ENCODE measurements at regions not wholly inside any gene's neighbourhood (a gene's known extent, or its start where the extent isn't known, plus 50 kb on each side); places are given as distances from the start of the nearest gene placed in this dataset.

DNA sequence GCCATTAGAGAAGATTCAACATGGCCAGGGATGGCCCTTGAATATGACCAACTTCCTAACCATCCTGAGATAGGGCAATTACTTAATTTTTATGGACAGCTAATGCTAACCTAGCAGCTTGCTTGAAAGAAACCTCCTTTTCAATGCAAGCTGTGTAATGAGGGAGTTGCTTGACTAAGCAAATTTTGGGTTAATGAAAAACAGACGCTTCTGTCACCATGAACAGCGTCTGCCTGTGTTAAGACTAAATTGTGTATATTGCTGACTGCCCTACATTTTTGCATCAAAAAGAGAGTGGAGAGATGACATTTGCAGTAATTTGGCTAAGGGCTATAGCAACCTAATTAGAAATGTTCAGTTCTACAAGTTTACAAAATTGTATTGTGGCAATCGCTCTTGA is 319.2 kb upstream of the LRATD1 start:
- ATAC-seq (no peak), DNase-seq (ENCODE audit: low read depth in 1 of 2, low spot score in 1 of 2) (no peak), FAIRE-seq (no peak)
- no peak overlapping the region for H3K4me2 ChIP-seq
- CTCF ChIA-PET, result no interaction called here
- H3K4me3 ChIP-seq, result no peak overlapping the region
- 3% methylated on average over 3 of the region's 3 CpGs for WGBS (ENCODE audit: missing lambda C conversion rate)
- no peak overlapping the region for H3K27ac ChIP-seq
- no peaks in the 10 kb centered on the region for H3K4me1 ChIP-seq
- POLR2A ChIA-PET, result no interaction called here
- TF ChIP-seq PBX3 (IDR thresholded peaks at IDR 0.05) (no peak), HOXA7 (CRISPR knock-in tag; IDR thresholded peaks at IDR 0.05) (no peak), ZNF302 (CRISPR knock-in tag; IDR thresholded peaks at IDR 0.05) (no peak), EP300 (IDR thresholded peaks at IDR 0.05) (no peak), HOXB5 (CRISPR knock-in tag; IDR thresholded peaks at IDR 0.05) (no peak), PHF8 (IDR thresholded peaks at IDR 0.05; ENCODE audit: borderline replicate concordance, low read depth) (no peak), REST (IDR thresholded peaks at IDR 0.05) (no peak), NFE2L2 (conservative IDR thresholded peaks at IDR 0.05; ENCODE audit: low read length) (no peak), RNF2 (IDR thresholded peaks at IDR 0.05; ENCODE audit: borderline replicate concordance, low read depth) (no peak), FOSB (CRISPR knock-in tag; IDR thresholded peaks at IDR 0.05) (no peak), SMC3 (IDR thresholded peaks at IDR 0.05) (no peak), CHD4 (IDR thresholded peaks at IDR 0.05; ENCODE audit: borderline replicate concordance) (no peak), POLR2A (IDR thresholded peaks at IDR 0.05; ENCODE audit: low read length) (no peak), RARB (CRISPR knock-in tag; IDR thresholded peaks at IDR 0.05) (no peak), MYC (IDR thresholded peaks at IDR 0.05; ENCODE audit: borderline replicate concordance, low read length) (no peak), SREBF2 (IDR thresholded peaks at IDR 0.05) (no peak), NPAS2 (CRISPR knock-in tag; IDR thresholded peaks at IDR 0.05; ENCODE audit: borderline replicate concordance) (no peak), FOSL2 (IDR thresholded peaks at IDR 0.05) (no peak), FOSL2 (CRISPR knock-in tag; IDR thresholded peaks at IDR 0.05) (no peak)
- H3K9me3 ChIP-seq, result no peaks in the 10 kb centered on the region

- 0% methylated on average over 1 of the region's 1 CpG for WGBS (ENCODE audit: missing lambda C conversion rate)
- DNase-seq (ENCODE audit: low read depth in 1 of 2, low spot score in 1 of 2) (no peak), FAIRE-seq (no peak), ATAC-seq (no peak)
- H3K9me3 ChIP-seq, result 0 out of 3 replicates have a peak, but pooled peaks cover 4% of the 10 kb centered on the region
- CTCF ChIA-PET, result no interaction called here
- H3K4me1 ChIP-seq, result no peaks in the 10 kb centered on the region
- POLR2A ChIA-PET, result no interaction called here
- H3K4me3 ChIP-seq, result no peak overlapping the region
- H3K27ac ChIP-seq, result no peak overlapping the region
- no peak overlapping the region for H3K4me2 ChIP-seq
- TF ChIP-seq MAZ (IDR thresholded peaks at IDR 0.05; ENCODE audit: borderline replicate concordance, low read depth, low read length), result no peak
- TF ChIP-seq TFCP2L1 (CRISPR knock-in tag; IDR thresholded peaks at IDR 0.05), result no peak
These were observed 315.9 kb upstream of the LRATD1 start for GRCh38 chr2:14316594-14316993.

- no peak overlapping the region for H3K27ac ChIP-seq
- no peaks in the 10 kb centered on the region for H3K4me1 ChIP-seq
- under 1% methylated on average over 4 of the region's 4 CpGs for WGBS (ENCODE audit: missing lambda C conversion rate)
- no peak for FAIRE-seq
- H3K4me2 ChIP-seq, result no peak overlapping the region
- ChIA-PET POLR2A (no interaction called here), CTCF (interaction anchor here (1.3 kb wide), 1 partner anchor 9 kb away, joined by 4 read pairs; no protein-coding TSS in a partner anchor)
- no peak overlapping the region for H3K4me3 ChIP-seq
- peaks cover 4% of the 10 kb centered on the region; the same call in 1 of the 3 replicates for H3K9me3 ChIP-seq
- DNase-seq (ENCODE audit: low read depth in 1 of 2, low spot score in 1 of 2), result no peak
- ATAC-seq, result no peak
- TF ChIP-seq JUN (IDR thresholded peaks at IDR 0.05) (no peak), MAFK (IDR thresholded peaks at IDR 0.05; ENCODE audit: partially characterized antibody) (peak; percentile 90), NPAS2 (CRISPR knock-in tag; IDR thresholded peaks at IDR 0.05; ENCODE audit: borderline replicate concordance) (no peak), RCOR1 (IDR thresholded peaks at IDR 0.05; ENCODE audit: low read depth, low read length) (no peak), HEYL (CRISPR knock-in tag; IDR thresholded peaks at IDR 0.05) (no peak), SREBF2 (IDR thresholded peaks at IDR 0.05) (no peak), EHF (CRISPR knock-in tag; IDR thresholded peaks at IDR 0.05) (no peak), NFE2L2 (conservative IDR thresholded peaks at IDR 0.05; ENCODE audit: low read length) (peak; percentile 34)
- TF ChIP-seq, protein P1, sequence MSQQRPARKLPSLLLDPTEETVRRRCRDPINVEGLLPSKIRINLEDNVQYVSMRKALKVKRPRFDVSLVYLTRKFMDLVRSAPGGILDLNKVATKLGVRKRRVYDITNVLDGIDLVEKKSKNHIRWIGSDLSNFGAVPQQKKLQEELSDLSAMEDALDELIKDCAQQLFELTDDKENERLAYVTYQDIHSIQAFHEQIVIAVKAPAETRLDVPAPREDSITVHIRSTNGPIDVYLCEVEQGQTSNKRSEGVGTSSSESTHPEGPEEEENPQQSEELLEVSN (IDR thresholded peaks at IDR 0.05; ENCODE audit: borderline replicate concordance, low read depth), result no peak
- TF ChIP-seq, protein P2, sequence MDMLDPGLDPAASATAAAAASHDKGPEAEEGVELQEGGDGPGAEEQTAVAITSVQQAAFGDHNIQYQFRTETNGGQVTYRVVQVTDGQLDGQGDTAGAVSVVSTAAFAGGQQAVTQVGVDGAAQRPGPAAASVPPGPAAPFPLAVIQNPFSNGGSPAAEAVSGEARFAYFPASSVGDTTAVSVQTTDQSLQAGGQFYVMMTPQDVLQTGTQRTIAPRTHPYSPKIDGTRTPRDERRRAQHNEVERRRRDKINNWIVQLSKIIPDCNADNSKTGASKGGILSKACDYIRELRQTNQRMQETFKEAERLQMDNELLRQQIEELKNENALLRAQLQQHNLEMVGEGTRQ (IDR thresholded peaks at IDR 0.05), result no peak
- TF ChIP-seq, protein P3, sequence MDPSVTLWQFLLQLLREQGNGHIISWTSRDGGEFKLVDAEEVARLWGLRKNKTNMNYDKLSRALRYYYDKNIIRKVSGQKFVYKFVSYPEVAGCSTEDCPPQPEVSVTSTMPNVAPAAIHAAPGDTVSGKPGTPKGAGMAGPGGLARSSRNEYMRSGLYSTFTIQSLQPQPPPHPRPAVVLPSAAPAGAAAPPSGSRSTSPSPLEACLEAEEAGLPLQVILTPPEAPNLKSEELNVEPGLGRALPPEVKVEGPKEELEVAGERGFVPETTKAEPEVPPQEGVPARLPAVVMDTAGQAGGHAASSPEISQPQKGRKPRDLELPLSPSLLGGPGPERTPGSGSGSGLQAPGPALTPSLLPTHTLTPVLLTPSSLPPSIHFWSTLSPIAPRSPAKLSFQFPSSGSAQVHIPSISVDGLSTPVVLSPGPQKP (IDR thresholded peaks at IDR 0.05; ENCODE audit: low read depth, low read length), result no peak
These were observed 311.2 kb upstream of the LRATD1 start for GRCh38 chr2:14321357-14321756.

Data from A549 (cell line).